ENCODE measurements at regions not wholly inside any gene's neighbourhood (a gene's known extent, or its start where the extent isn't known, plus 50 kb on each side); places are given as distances from the start of the nearest gene placed in this dataset.

GRCh38 chr3:124619887-124620599, 110.2 kb upstream of the UMPS start (continued):
- TF ChIP-seq CHD7 (IDR thresholded peaks at IDR 0.05; ENCODE audit: insufficient replicate concordance, low read length) (no peak), SRF (IDR thresholded peaks at IDR 0.05; ENCODE audit: low read depth, low read length) (no peak), TBP (IDR thresholded peaks at IDR 0.05; ENCODE audit: low read depth, low read length) (no peak)
